Stimulated activated CD4-positive, alpha-beta T cell treated with anti-CD3 and anti-CD28 coated beads, TNF-alpha, amount 100 ng/mL, for 24 hours (primary cell): ENCODE measurements at regions not wholly inside any gene's neighbourhood (a gene's known extent, or its start where the extent isn't known, plus 50 kb on each side); places are given as distances from the start of the nearest gene placed in this dataset.
A peak's percentile ranks its signal among the peaks of the same experiment; 100 is the strongest.

Experiments used
- DNase-seq, 3 experiments: peaks; one replicate each; pipeline ENCODE4 v3.0.0-alpha.2; 2020; ENCODE audit warnings: low read depth in 3 of 3

GRCh38 chr19:30743702-30744101 lies 371.5 kb downstream of the ZNF536 start:
- DNase-seq, result no peak

GRCh38 chr19:30743011-30743410 lies 370.8 kb downstream of the ZNF536 start:
- no peak for DNase-seq

GRCh38 chr19:30742406-30742938 lies 370.3 kb downstream of the ZNF536 start:
- DNase-seq, result no peak

- no peak for DNase-seq
Observed at GRCh38 chr19:30741566-30741965, 369.4 kb downstream of the ZNF536 start.

- DNase-seq, result no peak
Observed at GRCh38 chr19:30739394-30739793, 367.2 kb downstream of the ZNF536 start.

GRCh38 chr19:30738047-30738446 lies 365.9 kb downstream of the ZNF536 start:
- no peak for DNase-seq

- DNase-seq, result no peak
Observed at GRCh38 chr19:30734669-30735068, 362.5 kb downstream of the ZNF536 start.

- no peak for DNase-seq
Observed at GRCh38 chr19:30733826-30734550, 361.8 kb downstream of the ZNF536 start.

- DNase-seq, result no peak
Observed at GRCh38 chr19:30731591-30731990, 359.4 kb downstream of the ZNF536 start.

GRCh38 chr19:30729451-30729850 lies 357.3 kb downstream of the ZNF536 start:
- no peak for DNase-seq

- no peak for DNase-seq
Observed at GRCh38 chr19:30722761-30723160, 350.6 kb downstream of the ZNF536 start.

GRCh38 chr19:30722186-30722585 lies 350.0 kb downstream of the ZNF536 start:
- no peak for DNase-seq

GRCh38 chr19:30719999-30720345 lies 347.8 kb downstream of the ZNF536 start:
- DNase-seq, result no peak

GRCh38 chr19:30719189-30719998 lies 347.2 kb downstream of the ZNF536 start:
- peak in 1 of 3 experiments; percentile 9 for DNase-seq

GRCh38 chr19:30718707-30719106 lies 346.5 kb downstream of the ZNF536 start:
- DNase-seq, result no peak

- no peak for DNase-seq
Observed at GRCh38 chr19:30718014-30718413, 345.8 kb downstream of the ZNF536 start.

GRCh38 chr19:30717381-30717780 lies 345.2 kb downstream of the ZNF536 start:
- DNase-seq, result no peak

GRCh38 chr19:30712431-30713337 lies 340.5 kb downstream of the ZNF536 start:
- DNase-seq, result no peak

- no peak for DNase-seq
Observed at GRCh38 chr19:30711826-30712225, 339.6 kb downstream of the ZNF536 start.

- no peak for DNase-seq
Observed at GRCh38 chr19:30711296-30711695, 339.1 kb downstream of the ZNF536 start.

GRCh38 chr19:30710721-30711120 lies 338.5 kb downstream of the ZNF536 start:
- no peak for DNase-seq
